ENCODE measurements at regions not wholly inside any gene's neighbourhood (a gene's known extent, or its start where the extent isn't known, plus 50 kb on each side); places are given as distances from the start of the nearest gene placed in this dataset.
"Not testable (repeated sequence)": the region's sequence is repeated elsewhere in the genome, so short reads cannot be mapped to it uniquely, and the experiment has no call there.

- not testable (repeated sequence) for ATAC-seq
Observed at GRCh38 chr15:22358932-22359331, 99.8 kb upstream of the GOLGA6L22 start.

GRCh38 chr15:22359587-22359986 is 99.1 kb upstream of the GOLGA6L22 start:
- ATAC-seq: peak; percentile 39
- DNase-seq (ENCODE audit: missing footprints); intact Hi-C loops (cut with DNase I): not testable (repeated sequence)

More at GRCh38 chr15:22358932-22359331, 99.8 kb upstream of the GOLGA6L22 start:
- DNase-seq (ENCODE audit: missing footprints); intact Hi-C loops (cut with DNase I): not testable (repeated sequence)

GRCh38 chr15:22360696-22361095 is 98.0 kb upstream of the GOLGA6L22 start:
- peak; percentile 41 for DNase-seq (ENCODE audit: missing footprints)
- ATAC-seq; intact Hi-C loops (cut with DNase I): not testable (repeated sequence)

GRCh38 chr15:22362502-22362901 is 96.2 kb upstream of the GOLGA6L22 start:
- DNase-seq (ENCODE audit: missing footprints); ATAC-seq; intact Hi-C loops (cut with DNase I): not testable (repeated sequence)

GRCh38 chr15:22371246-22371834 is 87.4 kb upstream of the GOLGA6L22 start:
- DNase-seq (ENCODE audit: missing footprints); intact Hi-C loops (cut with DNase I): not testable (repeated sequence)
- ATAC-seq: peak; percentile 60

- intact Hi-C loops (cut with DNase I); DNase-seq (ENCODE audit: missing footprints); ATAC-seq: not testable (repeated sequence)
Observed at GRCh38 chr15:22374531-22374930, 84.2 kb upstream of the GOLGA6L22 start.

GRCh38 chr15:22375829-22376228 is 82.9 kb upstream of the GOLGA6L22 start:
- ATAC-seq; intact Hi-C loops (cut with DNase I); DNase-seq (ENCODE audit: missing footprints): not testable (repeated sequence)

GRCh38 chr15:22377859-22378258 is 80.8 kb upstream of the GOLGA6L22 start:
- DNase-seq (ENCODE audit: missing footprints); intact Hi-C loops (cut with DNase I): not testable (repeated sequence)
- ATAC-seq: peak; percentile 39

GRCh38 chr15:22387691-22388090 is 71.0 kb upstream of the GOLGA6L22 start:
- ATAC-seq; DNase-seq (ENCODE audit: missing footprints); intact Hi-C loops (cut with DNase I): not testable (repeated sequence)

GRCh38 chr15:22388365-22388764 is 70.3 kb upstream of the GOLGA6L22 start:
- ATAC-seq; intact Hi-C loops (cut with DNase I); DNase-seq (ENCODE audit: missing footprints): not testable (repeated sequence)

GRCh38 chr15:22401207-22401606 is 57.5 kb upstream of the GOLGA6L22 start:
- intact Hi-C loops (cut with DNase I); DNase-seq (ENCODE audit: missing footprints): not testable (repeated sequence)
- peak; percentile 20 for ATAC-seq

- intact Hi-C loops (cut with DNase I); DNase-seq (ENCODE audit: missing footprints); ATAC-seq: not testable (repeated sequence)
Observed at GRCh38 chr15:22401703-22402102, 57.0 kb upstream of the GOLGA6L22 start.

GRCh38 chr15:22405765-22406164 is 52.9 kb upstream of the GOLGA6L22 start:
- DNase-seq (ENCODE audit: missing footprints); intact Hi-C loops (cut with DNase I); ATAC-seq: not testable (repeated sequence)
